HepG2 (cell line): ENCODE measurements at regions not wholly inside any gene's neighbourhood (a gene's known extent, or its start where the extent isn't known, plus 50 kb on each side); places are given as distances from the start of the nearest gene placed in this dataset.

Experiments
- ATAC-seq: fragments of 200-7000 bp; cut with Tn5 transposase; 3 replicates; pipeline ENCODE4 v1.9.1; 2020; ENCODE audit warnings: mild to moderate bottlenecking, moderate library complexity
- BruUV-seq: library from RNA; stranded (reverse); fragments of 400-500 nt; replicated peaks from 2 replicates; lab custom pipeline; 2021; lab: Mats Ljungman, UMichigan
- CTCF ChIA-PET: fragments of 300-600 bp; formaldehyde crosslinking; extraction: SDS; loops from one replicate; lab custom pipeline; 2021; ENCODE audit warnings: low total read pairs, inconsistent platforms, low intra/inter-chr PET ratio; lab: Yijun Ruan, JAX
- POLR2A ChIA-PET: fragments of 350-600 bp; sonication (Branson Sonifier 250); formaldehyde crosslinking; loops from one replicate; lab custom pipeline; 2020; ENCODE audit warnings: antibody characterized with exemption, inconsistent platforms; lab: Yijun Ruan, JAX
- DNase-seq: peaks from one replicate; pipeline ENCODE4 v3.0.0-alpha.2; 2015; ENCODE audit warnings: low spot score
- FAIRE-seq: peaks from 3 replicates; lab custom pipeline; 2011; peaks lifted over from hg19 to GRCh38; lab: Jason Lieb, UNC
- H2AFZ ChIP-seq: one replicate; pipeline ENCODE4 v1.6.1; 2011; ENCODE audit warnings: low read length, inconsistent platforms
- H3K27ac ChIP-seq: fragments of 300-600 bp; 3 replicates; pipeline ENCODE4 v1.8.0; 2011; ENCODE audit warnings: mixed run types, mild to moderate bottlenecking, mixed read lengths, low read length, inconsistent platforms; ENCODE audit not compliant: insufficient read depth; ENCODE audit errors: extremely low read length
- H3K27me3 ChIP-seq, 2 experiments: fragments of 200-600 bp in 1 of 2; 2 replicates in 1 of 2; 3 replicates in 1 of 2; pipeline versions ENCODE4 v1.6.0 to v1.8.0; 2011; ENCODE audit warnings: low read length in 2 of 2, mild to moderate bottlenecking in 2 of 2, moderate library complexity in 2 of 2, inconsistent platforms in 1 of 2; ENCODE audit not compliant: insufficient read depth in 2 of 2, control insufficient read depth in 1 of 2
- H3K36me3 ChIP-seq, 2 experiments: fragments of 200-600 bp in 1 of 2; replicated peaks in 1 of 2; 2 replicates in 1 of 2; 3 replicates in 1 of 2; pipeline versions ENCODE4 v1.5.1 to v1.8.0; 2011; ENCODE audit warnings: low read length in 2 of 2, inconsistent platforms in 1 of 2; ENCODE audit not compliant: insufficient read depth in 2 of 2, control insufficient read depth in 1 of 2
- H3K4me1 ChIP-seq: 2 replicates; pipeline ENCODE4 v1.5.1; 2012; ENCODE audit warnings: low read length, inconsistent platforms; ENCODE audit not compliant: insufficient read depth
- H3K4me2 ChIP-seq: 2 replicates; pipeline ENCODE4 v1.6.0; 2011; ENCODE audit warnings: low read depth, low read length, inconsistent platforms
- H3K4me3 ChIP-seq, 3 experiments: fragments of 200-600 bp in 1 of 3; sonication (generic), shearing (Covaris generic) in 1 of 3; replicated peaks in 1 of 3; 2 replicates each; pipeline ENCODE4 v1.5.1; 2011 to 2016; ENCODE audit warnings: low read length in 3 of 3, inconsistent platforms in 2 of 3, low read depth in 2 of 3, mild to moderate bottlenecking in 2 of 3, control low read depth in 1 of 3, mixed read lengths in 1 of 3; ENCODE audit not compliant: insufficient read depth in 1 of 3
- H3K79me2 ChIP-seq: one replicate; pipeline ENCODE4 v1.6.1; 2011; ENCODE audit warnings: low read length, inconsistent platforms; ENCODE audit not compliant: insufficient read depth
- H3K9ac ChIP-seq: 2 replicates; pipeline ENCODE4 v1.6.0; 2011; ENCODE audit warnings: mild to moderate bottlenecking, low read depth, low read length, inconsistent platforms; ENCODE audit not compliant: insufficient read depth
- H3K9me3 ChIP-seq: 2 replicates; pipeline ENCODE4 v1.5.1; 2012; ENCODE audit warnings: mild to moderate bottlenecking, low read length
- H4K20me1 ChIP-seq: 2 replicates; pipeline ENCODE4 v1.6.0; 2011; ENCODE audit warnings: inconsistent platforms, mild to moderate bottlenecking, low read length, moderate library complexity; ENCODE audit not compliant: insufficient read depth
- HMGA1 ChIP-seq: sonication (generic); formaldehyde crosslinking; conservative IDR thresholded peaks from 2 replicates; pipeline ENCODE4 v1.4.0; 2020; ENCODE audit warnings: missing genetic modification reagents
- ZNF124 ChIP-seq: sonication (generic); formaldehyde crosslinking; IDR thresholded peaks from 2 replicates; pipeline ENCODE4 v1.4.0; 2020; ENCODE audit warnings: missing genetic modification reagents
- ZNF205 ChIP-seq: IDR thresholded peaks from 2 replicates; pipeline ENCODE4 v1.6.1; 2018; ENCODE audit warnings: missing biosample characterization, missing genetic modification reagents
- WGBS: methylation state at CpG from one replicate; pipeline ENCODE4 v1.1.6; 2017; ENCODE audit warnings: low lambda C conversion rate; 5-methylcytosine and 5-hydroxymethylcytosine counted together
- in situ Hi-C: cut with HindIII; loops from 2 replicates; pipeline ENCODE4 v1.10.0; 2017; ENCODE audit warnings: low pct_unique_long_range_greater_than_20kb; ENCODE audit not compliant: extremely low pct_ligation_motif_present
- intact Hi-C: fragments of 100-400 bp; cut with micrococcal nuclease; formaldehyde crosslinking; loops from one replicate; pipeline ENCODE4 v1.10.0; 2022; ENCODE audit not compliant: unreplicated experiment
- TF ChIP-seq, protein P1 (sequence below): sonication (generic); formaldehyde crosslinking; IDR thresholded peaks from 2 replicates; pipeline ENCODE4 v1.4.0; 2020; ENCODE audit warnings: mild to moderate bottlenecking, low read depth, missing genetic modification reagents
- TF ChIP-seq, protein P2 (sequence below): sonication (generic); formaldehyde crosslinking; IDR thresholded peaks from 2 replicates; pipeline ENCODE4 v1.5.0; 2020; ENCODE audit warnings: missing genetic modification reagents

DNA sequence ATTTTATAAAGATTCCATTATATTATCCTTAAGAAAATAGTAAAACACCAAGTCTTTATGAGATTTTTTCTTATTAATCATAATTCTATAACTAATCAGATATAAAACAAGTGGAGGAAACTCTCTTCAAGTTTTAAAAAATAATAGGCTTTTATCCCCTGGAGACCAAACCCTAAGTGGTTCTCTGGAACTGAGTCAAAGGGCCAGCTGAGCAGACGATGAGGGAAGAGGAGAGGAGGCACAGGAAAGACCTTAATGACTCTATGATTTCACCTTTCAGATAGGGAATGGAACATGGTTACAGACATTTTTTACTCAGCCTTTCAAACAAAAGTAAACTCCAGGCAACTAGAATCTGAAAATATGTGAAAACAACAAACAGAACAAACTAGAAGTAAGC lies 201.8 kb downstream of the SLC39A8 start:
- Histone ChIP-seq H3K27ac (no peak overlapping the region), H3K4me2 (no peak overlapping the region), H3K27me3 (no peaks in the 10 kb centered on the region), H3K4me3 (no peak overlapping the region), H3K4me1 (no peaks in the 10 kb centered on the region), H4K20me1 (no peaks in the 10 kb centered on the region), H3K79me2 (no peaks in the 10 kb centered on the region), H3K9ac (no peak overlapping the region), H3K36me3 (no peaks in the 10 kb centered on the region), H3K9me3 (no peaks in the 10 kb centered on the region), H2AFZ (no peak overlapping the region)
- CTCF ChIA-PET = no interaction called here
- intact Hi-C loops = no loop called here
- POLR2A ChIA-PET = no interaction called here
- no peak for FAIRE-seq
- WGBS = 6% methylated on average over 1 of the region's 1 CpG
- TF ChIP-seq, protein P1, sequence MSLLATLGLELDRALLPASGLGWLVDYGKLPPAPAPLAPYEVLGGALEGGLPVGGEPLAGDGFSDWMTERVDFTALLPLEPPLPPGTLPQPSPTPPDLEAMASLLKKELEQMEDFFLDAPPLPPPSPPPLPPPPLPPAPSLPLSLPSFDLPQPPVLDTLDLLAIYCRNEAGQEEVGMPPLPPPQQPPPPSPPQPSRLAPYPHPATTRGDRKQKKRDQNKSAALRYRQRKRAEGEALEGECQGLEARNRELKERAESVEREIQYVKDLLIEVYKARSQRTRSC (CRISPR knock-in tag) = no peak
- TF ChIP-seq ZNF124 (no peak), HMGA1 (CRISPR knock-in tag) (no peak)
- BruUV-seq = no TSS peak
- no peak for ATAC-seq
- DNase-seq = no peak
- in situ Hi-C loops = no loop called here

DNA sequence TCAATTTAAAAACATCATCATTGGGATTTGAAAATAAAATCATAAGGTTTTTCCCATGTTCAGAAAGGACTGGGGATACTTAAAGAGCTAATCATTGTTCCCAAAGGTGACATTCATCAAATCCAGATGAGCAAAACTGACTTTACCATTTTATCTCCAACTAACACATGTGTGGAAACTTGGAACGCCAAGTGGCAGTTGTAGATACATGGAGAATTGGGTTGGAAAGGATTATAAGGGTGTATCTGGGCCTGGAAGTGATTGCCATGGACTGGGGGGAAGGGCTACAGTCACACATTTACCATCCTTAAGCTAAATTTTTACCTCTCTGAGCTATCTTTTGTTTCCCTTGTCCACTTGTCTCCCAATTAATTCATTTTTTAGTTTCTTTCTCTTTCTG lies 203.4 kb downstream of the SLC39A8 start:
- ATAC-seq (no peak), DNase-seq (no peak)
- Histone ChIP-seq H3K4me3 (no peak overlapping the region), H2AFZ (no peak overlapping the region), H3K27ac (no peak overlapping the region), H3K27me3 (no peaks in the 10 kb centered on the region), H4K20me1 (no peaks in the 10 kb centered on the region), H3K9me3 (no peaks in the 10 kb centered on the region), H3K36me3 (no peaks in the 10 kb centered on the region), H3K9ac (no peak overlapping the region), H3K4me1 (no peaks in the 10 kb centered on the region), H3K4me2 (no peak overlapping the region)
- ChIA-PET POLR2A (no interaction called here), CTCF (no interaction called here)
- intact Hi-C loops = no loop called here
- 8% methylated on average over 1 of the region's 1 CpG for WGBS
- TF ChIP-seq, protein P2, sequence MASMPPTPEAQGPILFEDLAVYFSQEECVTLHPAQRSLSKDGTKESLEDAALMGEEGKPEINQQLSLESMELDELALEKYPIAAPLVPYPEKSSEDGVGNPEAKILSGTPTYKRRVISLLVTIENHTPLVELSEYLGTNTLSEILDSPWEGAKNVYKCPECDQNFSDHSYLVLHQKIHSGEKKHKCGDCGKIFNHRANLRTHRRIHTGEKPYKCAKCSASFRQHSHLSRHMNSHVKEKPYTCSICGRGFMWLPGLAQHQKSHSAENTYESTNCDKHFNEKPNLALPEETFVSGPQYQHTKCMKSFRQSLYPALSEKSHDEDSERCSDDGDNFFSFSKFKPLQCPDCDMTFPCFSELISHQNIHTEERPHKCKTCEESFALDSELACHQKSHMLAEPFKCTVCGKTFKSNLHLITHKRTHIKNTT (CRISPR knock-in tag) = no peak
- no peak for TF ChIP-seq ZNF205 (CRISPR knock-in tag)
- TF ChIP-seq, all 625 proteins: peak for 0
- FAIRE-seq = no peak
- no peaks in the 10 kb centered on the region for H3K79me2 ChIP-seq
- in situ Hi-C loops = no loop called here
- no TSS peak for BruUV-seq
